BLaER1 (cell line): ENCODE measurements at regions not wholly inside any gene's neighbourhood (a gene's known extent, or its start where the extent isn't known, plus 50 kb on each side); places are given as distances from the start of the nearest gene placed in this dataset.

Experiments used
- H3K27ac ChIP-seq: shearing (Covaris generic); formaldehyde crosslinking; 2 replicates; pipeline ENCODE4 v1.8.1; 2022
- H3K27me3 ChIP-seq: shearing (Covaris generic); formaldehyde crosslinking; 2 replicates; pipeline ENCODE4 v1.8.1; 2022
- H3K36me3 ChIP-seq: shearing (Covaris generic); formaldehyde crosslinking; 2 replicates; pipeline ENCODE4 v1.8.1; 2022
- H3K4me1 ChIP-seq: shearing (Covaris generic); formaldehyde crosslinking; 2 replicates; pipeline ENCODE4 v1.8.1; 2022
- H3K4me2 ChIP-seq: shearing (Covaris generic); formaldehyde crosslinking; 2 replicates; pipeline ENCODE4 v1.8.1; 2022
- H3K4me3 ChIP-seq: shearing (Covaris generic); formaldehyde crosslinking; 2 replicates; pipeline ENCODE4 v1.8.1; 2022
- H3K9ac ChIP-seq: shearing (Covaris generic); formaldehyde crosslinking; 2 replicates; pipeline ENCODE4 v1.8.1; 2022
- H3K9me3 ChIP-seq: shearing (Covaris generic); formaldehyde crosslinking; 2 replicates; pipeline ENCODE4 v1.8.1; 2022
- H4K20me1 ChIP-seq: shearing (Covaris generic); formaldehyde crosslinking; 2 replicates; pipeline ENCODE4 v1.8.1; 2022
- Cebpa-rat ChIP-seq: shearing (Covaris generic); IDR thresholded peaks from 2 replicates; pipeline ENCODE4 v1.8.1; 2022

DNA sequence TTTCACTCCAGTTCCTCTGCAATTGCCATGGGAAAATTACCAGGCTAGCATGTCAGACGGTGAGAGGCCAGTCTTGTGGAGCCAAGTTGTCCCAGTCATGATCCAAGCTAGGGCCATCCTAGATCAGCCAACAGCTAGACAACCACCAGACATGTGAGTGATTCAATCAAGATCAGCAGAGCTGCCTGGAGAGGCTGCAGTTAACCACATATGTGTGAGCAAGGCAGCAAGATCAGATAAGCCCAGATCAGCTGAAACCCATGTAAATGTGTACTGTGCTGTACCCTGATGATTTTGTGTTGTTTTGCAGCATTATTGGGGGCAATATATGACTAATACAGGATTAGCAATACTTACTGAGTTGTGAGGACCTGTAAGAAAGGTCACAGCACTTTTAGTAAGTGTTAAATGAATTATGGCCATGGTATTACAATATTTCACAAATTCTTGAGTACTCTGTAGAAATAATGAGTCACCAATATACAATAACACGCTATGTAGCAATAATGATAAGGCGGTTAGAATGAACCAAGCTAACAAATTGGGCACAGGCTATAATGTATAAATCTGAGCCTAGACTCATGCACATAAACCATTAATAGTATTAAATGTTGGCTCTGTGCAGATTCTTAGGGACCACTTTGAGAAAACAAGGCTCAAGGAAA, 91.4 kb downstream of the SUDS3 start:
- H3K4me3 ChIP-seq, result no peak overlapping the region

DNA sequence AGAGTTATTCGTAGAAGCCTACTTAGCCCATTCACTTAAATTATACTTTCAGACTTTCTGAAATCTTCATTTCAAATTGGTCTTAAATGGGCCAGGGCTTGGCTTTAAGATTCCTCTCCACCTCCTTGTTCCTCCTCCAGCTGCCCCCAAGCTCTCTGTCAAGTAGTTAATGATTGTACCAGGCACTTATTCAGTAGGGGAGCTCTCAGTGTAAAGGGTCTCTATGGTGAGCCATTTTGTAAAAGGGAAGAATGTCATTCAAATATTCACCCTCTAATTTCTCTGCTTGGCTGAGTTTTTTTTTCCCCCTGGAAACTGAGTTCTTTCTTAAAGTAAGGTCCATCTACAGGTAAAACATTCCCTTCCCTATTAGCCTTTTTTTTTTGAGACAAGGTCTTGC, 96.6 kb downstream of the SUDS3 start:
- Histone ChIP-seq H3K27me3 (no peaks in the 10 kb centered on the region), H4K20me1 (no peaks in the 10 kb centered on the region), H3K9me3 (no peaks in the 10 kb centered on the region), H3K4me2 (no peak overlapping the region), H3K4me3 (no peak overlapping the region), H3K4me1 (no peaks in the 10 kb centered on the region), H3K36me3 (no peaks in the 10 kb centered on the region), H3K27ac (no peak overlapping the region), H3K9ac (no peak overlapping the region)
- TF ChIP-seq Cebpa-rat, result no peak

More for the DNA sequence above, 91.4 kb downstream of the SUDS3 start:
- Histone ChIP-seq H3K9me3 (no peaks in the 10 kb centered on the region), H4K20me1 (no peaks in the 10 kb centered on the region), H3K4me1 (no peaks in the 10 kb centered on the region), H3K9ac (no peak overlapping the region), H3K4me2 (no peak overlapping the region), H3K27ac (no peak overlapping the region), H3K36me3 (no peaks in the 10 kb centered on the region), H3K27me3 (no peaks in the 10 kb centered on the region)
- TF ChIP-seq Cebpa-rat, result no peak

GRCh38 chr12:118480235-118480634, 103.9 kb downstream of the SUDS3 start:
- no peaks in the 10 kb centered on the region for H4K20me1 ChIP-seq
- no peak overlapping the region for H3K27ac ChIP-seq
- H3K4me1 ChIP-seq, result no peaks in the 10 kb centered on the region
- no peak overlapping the region for H3K4me2 ChIP-seq
- no peaks in the 10 kb centered on the region for H3K27me3 ChIP-seq
- TF ChIP-seq Cebpa-rat, result no peak
- no peaks in the 10 kb centered on the region for H3K9me3 ChIP-seq
- H3K4me3 ChIP-seq, result no peak overlapping the region
- H3K9ac ChIP-seq, result no peak overlapping the region
- H3K36me3 ChIP-seq, result no peaks in the 10 kb centered on the region

DNA sequence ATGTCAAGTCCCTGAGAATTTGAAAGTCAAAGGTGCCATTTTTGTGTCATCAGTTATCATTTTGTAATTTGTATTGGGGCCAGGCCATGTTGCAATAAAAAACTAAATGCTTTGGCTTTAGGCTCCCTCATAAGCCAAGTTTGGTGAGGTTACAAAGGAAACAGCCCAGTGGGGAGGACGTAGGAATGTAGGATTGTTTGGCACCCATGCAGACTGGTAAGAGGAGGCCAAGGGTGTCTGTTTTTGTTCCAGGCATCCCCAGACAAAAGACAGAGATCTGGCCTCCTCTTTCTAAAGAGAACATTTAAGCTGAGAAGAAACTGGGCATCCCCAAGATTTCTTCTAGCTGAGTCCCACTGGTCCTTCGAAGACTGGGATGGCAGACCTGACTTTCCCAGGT, 111.7 kb downstream of the SUDS3 start:
- Histone ChIP-seq H3K27ac (no peak overlapping the region), H4K20me1 (no peaks in the 10 kb centered on the region), H3K9ac (no peak overlapping the region), H3K9me3 (peaks cover 16% of the 10 kb centered on the region; the same call in 1 of the 2 replicates), H3K36me3 (no peaks in the 10 kb centered on the region), H3K4me3 (no peak overlapping the region), H3K27me3 (no peaks in the 10 kb centered on the region), H3K4me1 (no peaks in the 10 kb centered on the region), H3K4me2 (no peak overlapping the region)
- no peak for TF ChIP-seq Cebpa-rat

DNA sequence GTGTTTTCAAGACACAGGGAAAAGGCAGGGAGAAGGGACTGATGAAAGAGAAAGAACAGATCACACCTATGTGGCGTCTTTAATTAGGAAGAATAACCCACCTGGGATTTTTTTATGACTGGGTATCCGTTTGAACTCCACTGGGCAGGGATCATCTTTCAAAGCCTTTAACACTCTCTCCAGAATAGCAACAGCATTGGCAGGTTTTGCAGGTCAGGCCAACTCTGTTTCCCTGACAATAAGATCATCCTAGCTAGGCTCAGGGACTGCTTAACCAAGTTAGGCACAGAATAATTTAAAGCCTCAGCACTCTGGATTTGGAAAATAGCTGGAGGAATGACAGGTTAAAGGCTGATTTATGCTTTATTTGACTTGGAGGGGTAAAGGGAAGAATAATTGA, 117.6 kb downstream of the SUDS3 start:
- Histone ChIP-seq H3K9ac (no peak overlapping the region), H3K36me3 (no peaks in the 10 kb centered on the region), H3K27me3 (no peaks in the 10 kb centered on the region), H3K9me3 (peaks cover under 1% of the 10 kb centered on the region; the same call in 1 of the 2 replicates), H3K4me2 (no peak overlapping the region), H4K20me1 (no peaks in the 10 kb centered on the region), H3K27ac (no peak overlapping the region), H3K4me3 (no peak overlapping the region), H3K4me1 (peaks cover 9% of the 10 kb centered on the region)
- no peak for TF ChIP-seq Cebpa-rat

DNA sequence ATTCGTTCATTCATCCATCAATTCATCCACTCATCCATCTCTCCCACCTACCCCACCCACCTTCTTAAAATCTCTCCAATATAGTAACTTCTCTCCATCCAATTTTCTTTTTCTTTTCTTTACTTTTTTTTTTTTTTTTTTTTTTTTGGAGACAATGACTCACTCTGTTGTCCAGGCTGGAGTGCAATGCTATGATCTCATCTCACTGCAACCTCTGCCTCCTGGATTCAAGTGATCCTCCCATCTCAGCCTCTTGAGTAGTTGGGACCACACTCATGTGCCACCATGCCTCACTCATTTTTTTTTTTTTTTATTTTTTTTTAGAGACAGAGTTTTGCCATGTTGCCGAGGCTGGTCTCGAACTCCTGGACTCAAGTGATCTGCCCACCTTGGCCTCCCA, 118.4 kb downstream of the SUDS3 start:
- no peaks in the 10 kb centered on the region for H3K9me3 ChIP-seq
- H3K9ac ChIP-seq, result no peak overlapping the region
- H4K20me1 ChIP-seq, result no peaks in the 10 kb centered on the region
- H3K36me3 ChIP-seq, result no peaks in the 10 kb centered on the region
- peaks cover 9% of the 10 kb centered on the region for H3K4me1 ChIP-seq
- H3K27me3 ChIP-seq, result no peaks in the 10 kb centered on the region
- no peak overlapping the region for H3K27ac ChIP-seq
- no peak for TF ChIP-seq Cebpa-rat
- H3K4me3 ChIP-seq, result no peak overlapping the region
- H3K4me2 ChIP-seq, result no peak overlapping the region

GRCh38 chr12:118495296-118495695, 118.9 kb downstream of the SUDS3 start:
- TF ChIP-seq Cebpa-rat, result no peak
- Histone ChIP-seq H3K4me1 (peaks cover 9% of the 10 kb centered on the region), H3K27ac (no peak overlapping the region), H3K36me3 (no peaks in the 10 kb centered on the region), H3K4me3 (no peak overlapping the region), H3K9me3 (no peaks in the 10 kb centered on the region), H4K20me1 (no peaks in the 10 kb centered on the region), H3K27me3 (no peaks in the 10 kb centered on the region), H3K9ac (no peak overlapping the region), H3K4me2 (no peak overlapping the region)

DNA sequence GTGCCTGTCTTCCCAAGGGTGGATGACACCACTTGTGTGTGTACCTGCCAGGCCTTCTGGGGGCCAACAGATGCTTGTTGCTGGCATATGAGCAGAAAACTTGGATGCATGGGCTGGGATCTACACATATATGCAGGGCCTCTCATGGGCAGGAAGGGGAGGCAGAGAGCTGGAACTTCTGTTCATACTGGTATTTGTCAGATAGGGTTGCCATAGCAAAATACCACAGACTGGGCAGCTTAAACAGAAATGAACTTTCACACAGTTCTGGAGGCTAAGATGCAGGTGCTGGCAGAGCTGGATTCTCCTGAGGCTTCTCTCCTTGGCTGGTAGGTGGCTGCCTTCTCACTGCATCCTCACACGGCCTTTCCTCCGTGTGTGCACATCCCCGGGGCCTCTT, 121.8 kb downstream of the SUDS3 start:
- H4K20me1 ChIP-seq, result no peaks in the 10 kb centered on the region
- no peak for TF ChIP-seq Cebpa-rat
- no peak overlapping the region for H3K4me3 ChIP-seq
- H3K4me2 ChIP-seq, result peak overlapping the region; percentile 37
- H3K27me3 ChIP-seq, result no peaks in the 10 kb centered on the region
- H3K9ac ChIP-seq, result no peak overlapping the region
- H3K27ac ChIP-seq, result no peak overlapping the region
- no peaks in the 10 kb centered on the region for H3K36me3 ChIP-seq
- H3K4me1 ChIP-seq, result peaks cover 17% of the 10 kb centered on the region
- no peaks in the 10 kb centered on the region for H3K9me3 ChIP-seq

GRCh38 chr12:118500299-118500698, 123.9 kb downstream of the SUDS3 start:
- no peak overlapping the region for H3K4me3 ChIP-seq
- H3K4me1 ChIP-seq, result peaks cover 17% of the 10 kb centered on the region
- H3K36me3 ChIP-seq, result no peaks in the 10 kb centered on the region
- no peak overlapping the region for H3K9ac ChIP-seq
- TF ChIP-seq Cebpa-rat, result no peak
- H3K27me3 ChIP-seq, result no peaks in the 10 kb centered on the region
- H3K27ac ChIP-seq, result no peak overlapping the region
- no peak overlapping the region for H3K4me2 ChIP-seq
- H4K20me1 ChIP-seq, result no peaks in the 10 kb centered on the region
- H3K9me3 ChIP-seq, result no peaks in the 10 kb centered on the region

- no peak overlapping the region for H3K9ac ChIP-seq
Observed at GRCh38 chr12:118501489-118501888, 125.1 kb downstream of the SUDS3 start.

GRCh38 chr12:118503476-118503875, 127.1 kb downstream of the SUDS3 start:
- Histone ChIP-seq H3K4me1 (peaks cover 15% of the 10 kb centered on the region), H3K36me3 (no peaks in the 10 kb centered on the region), H3K9me3 (no peaks in the 10 kb centered on the region; the same call in 1 of the 2 replicates), H3K27ac (no peak overlapping the region), H3K27me3 (no peaks in the 10 kb centered on the region), H3K9ac (no peak overlapping the region), H4K20me1 (no peaks in the 10 kb centered on the region), H3K4me3 (no peak overlapping the region), H3K4me2 (no peak overlapping the region)
- no peak for TF ChIP-seq Cebpa-rat

More at GRCh38 chr12:118501489-118501888, 125.1 kb downstream of the SUDS3 start:
- H4K20me1 ChIP-seq, result no peaks in the 10 kb centered on the region
- no peak overlapping the region for H3K4me2 ChIP-seq
- no peaks in the 10 kb centered on the region; the same call in 1 of the 2 replicates for H3K9me3 ChIP-seq
- H3K36me3 ChIP-seq, result no peaks in the 10 kb centered on the region
- TF ChIP-seq Cebpa-rat, result no peak
- no peak overlapping the region for H3K4me3 ChIP-seq
- H3K4me1 ChIP-seq, result peaks cover 17% of the 10 kb centered on the region
- no peaks in the 10 kb centered on the region for H3K27me3 ChIP-seq
- H3K27ac ChIP-seq, result no peak overlapping the region
